GM10266 (cell line): ENCODE measurements at regions not wholly inside any gene's neighbourhood (a gene's known extent, or its start where the extent isn't known, plus 50 kb on each side); places are given as distances from the start of the nearest gene placed in this dataset.

Experiments used
- DNase-seq: peaks from one replicate; pipeline ENCODE4 v3.0.0; 2012; ENCODE audit errors: extremely low spot score
- CTCF ChIP-seq: IDR thresholded peaks from 2 replicates; pipeline ENCODE4 v1.5.1; 2012; ENCODE audit warnings: mild to moderate bottlenecking, low read depth; ENCODE audit not compliant: control insufficient read depth, insufficient read depth; ENCODE audit errors: missing control alignments

GRCh38 chr6:114450631-114451030 is 107.8 kb upstream of the HS3ST5 start:
- no peak for DNase-seq
- no peak for TF ChIP-seq CTCF

DNA sequence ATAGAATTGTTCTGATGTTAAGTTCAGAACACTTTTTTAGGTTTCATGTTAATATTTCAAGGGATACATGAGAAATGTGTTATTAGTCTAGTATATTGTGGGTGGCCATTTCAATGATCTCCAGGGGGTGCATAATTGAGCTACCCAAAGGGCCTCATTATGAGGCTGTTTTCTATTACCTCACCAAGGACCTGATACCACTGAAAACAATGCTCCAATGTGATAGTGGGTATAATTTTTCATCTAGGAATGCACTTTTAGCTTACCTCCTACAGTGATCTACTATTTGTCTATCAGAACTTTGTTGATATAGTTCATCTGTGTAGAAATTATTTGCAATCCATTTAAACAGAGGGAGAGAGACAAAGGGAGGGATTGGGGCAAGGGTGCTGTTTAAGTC is 106.8 kb upstream of the HS3ST5 start:
- DNase-seq = no peak
- TF ChIP-seq CTCF = no peak

DNA sequence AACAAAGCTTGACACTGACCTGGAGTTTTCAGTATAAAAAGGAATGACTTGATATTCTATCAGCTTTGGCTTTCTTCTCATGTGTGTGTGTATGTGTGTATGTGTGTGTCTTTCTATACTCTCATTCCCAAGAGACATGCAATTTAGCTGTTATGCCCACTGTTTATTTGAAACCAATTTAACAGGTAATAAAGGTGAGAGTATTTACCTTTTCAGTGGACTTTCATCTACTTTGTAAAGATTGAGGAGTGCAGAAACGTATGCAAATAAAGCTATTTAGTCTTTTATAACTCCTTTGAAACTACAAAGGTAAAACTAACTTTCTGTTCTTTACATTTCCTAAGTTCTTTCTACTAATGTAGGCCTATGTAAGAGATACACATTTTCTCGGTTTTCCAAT is 103.5 kb upstream of the HS3ST5 start:
- no peak for TF ChIP-seq CTCF
- DNase-seq = no peak

GRCh38 chr6:114445846-114446245 is 103.0 kb upstream of the HS3ST5 start:
- TF ChIP-seq CTCF = no peak
- no peak for DNase-seq

- TF ChIP-seq CTCF = no peak
- no peak for DNase-seq
These were observed 96.6 kb upstream of the HS3ST5 start for GRCh38 chr6:114439411-114439810.

DNA sequence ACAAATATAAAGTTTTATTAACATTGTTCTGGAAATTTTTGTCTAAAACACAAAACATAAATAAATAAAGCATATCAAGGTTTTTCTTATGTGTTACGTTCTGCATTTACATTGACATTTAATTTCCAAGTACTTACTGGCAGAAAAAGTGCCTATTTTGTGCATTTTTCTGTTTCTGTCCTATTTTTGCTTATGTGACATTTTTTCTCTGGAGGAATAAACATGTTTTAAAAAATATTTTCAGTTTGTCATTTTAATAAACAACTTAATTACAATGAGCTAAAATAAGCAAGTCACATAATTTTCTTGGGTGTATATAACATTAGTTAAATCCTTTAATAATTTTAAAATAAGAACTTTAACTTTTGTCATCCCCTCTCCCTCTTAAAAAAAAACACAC is 94.4 kb upstream of the HS3ST5 start:
- TF ChIP-seq CTCF = no peak
- DNase-seq = no peak

- TF ChIP-seq CTCF = no peak
- DNase-seq = no peak
These were observed 93.9 kb upstream of the HS3ST5 start for GRCh38 chr6:114436691-114437090.

- TF ChIP-seq CTCF = no peak
- DNase-seq = no peak
These were observed 93.2 kb upstream of the HS3ST5 start for GRCh38 chr6:114435985-114436384.
